Hepatic stellate cell (primary cell): ENCODE measurements at regions not wholly inside any gene's neighbourhood (a gene's known extent, or its start where the extent isn't known, plus 50 kb on each side); places are given as distances from the start of the nearest gene placed in this dataset.

Experiments
- DNase-seq: peaks from one replicate; pipeline ENCODE4 v3.0.0; 2011; ENCODE audit warnings: low spot score

DNA sequence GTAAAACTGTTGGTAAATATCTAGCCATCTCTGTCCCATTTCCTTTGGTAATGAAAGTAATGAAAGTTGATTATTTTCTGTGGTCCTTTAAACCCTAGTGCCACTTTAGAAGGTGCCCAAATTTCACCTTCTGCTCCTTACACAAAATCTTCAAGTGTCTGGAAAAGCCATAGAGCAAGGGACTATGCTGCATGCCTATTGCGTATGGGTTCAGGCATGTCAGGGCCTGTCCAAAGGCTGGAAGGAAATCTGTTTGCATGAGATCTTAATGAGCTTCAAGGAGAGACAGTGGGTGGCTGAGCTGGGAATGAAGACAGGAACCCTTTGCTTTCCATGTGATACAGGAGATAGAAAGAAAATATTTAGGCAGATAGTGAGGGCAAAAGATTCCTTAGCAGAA lies 66.6 kb upstream of the CCN6 start:
- no peak for DNase-seq

DNA sequence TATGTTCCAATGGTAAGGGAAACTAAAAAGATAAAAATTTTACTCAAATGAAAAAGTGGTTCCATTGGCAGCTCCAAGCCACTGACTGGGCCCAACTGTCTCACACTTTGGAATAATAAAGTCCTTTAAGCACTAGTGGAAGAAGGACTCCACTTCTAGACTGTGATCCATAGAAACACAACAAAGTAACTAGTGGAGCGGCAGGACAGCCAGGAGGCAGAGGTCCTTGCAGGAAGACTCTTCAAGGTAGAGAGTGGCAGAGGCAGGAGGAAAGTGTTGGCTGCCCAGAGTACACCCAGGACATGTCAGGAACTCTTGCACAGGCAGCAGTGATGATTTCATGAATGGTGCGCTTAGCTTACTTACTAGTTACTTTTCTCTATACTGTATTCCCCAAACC lies 65.0 kb upstream of the CCN6 start:
- no peak for DNase-seq

DNA sequence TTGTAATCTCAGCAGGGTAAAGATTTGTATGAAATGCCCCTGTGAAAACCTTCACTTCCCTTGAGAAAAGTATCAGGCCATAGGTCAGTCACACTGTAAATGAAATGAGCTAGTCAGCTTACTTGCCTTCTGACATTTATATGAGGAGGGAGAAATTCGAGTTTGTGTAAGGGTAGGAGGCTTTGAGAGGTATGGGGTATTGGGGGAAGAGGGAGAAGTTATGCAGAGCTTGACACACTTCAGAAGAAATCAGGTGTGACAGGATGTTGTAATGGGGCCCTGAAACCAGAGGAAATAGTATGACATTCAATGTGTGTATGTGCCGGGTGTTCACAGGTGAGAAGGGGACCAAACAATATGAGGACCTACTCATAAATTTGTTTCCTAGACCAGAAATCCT lies 64.2 kb upstream of the CCN6 start:
- DNase-seq = no peak

DNA sequence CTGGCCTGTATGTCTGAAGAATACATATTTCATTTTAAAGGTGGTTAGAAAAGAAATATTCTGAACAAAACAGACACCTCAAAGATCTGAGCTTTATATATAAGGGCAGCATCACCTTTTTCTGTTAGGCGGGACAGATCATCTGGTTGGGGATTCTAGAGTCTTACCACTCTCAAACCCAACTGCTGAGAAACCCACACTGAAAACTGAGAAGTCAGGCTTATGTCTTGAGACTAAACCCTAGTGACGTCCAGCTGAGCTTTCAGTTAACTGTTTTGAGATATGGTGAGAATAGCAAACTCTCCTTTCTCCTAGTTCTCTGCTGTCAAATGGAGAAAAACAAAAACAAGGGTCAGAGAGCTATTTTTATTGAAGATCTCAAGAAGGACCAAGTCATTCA lies 63.7 kb upstream of the CCN6 start:
- no peak for DNase-seq

DNA sequence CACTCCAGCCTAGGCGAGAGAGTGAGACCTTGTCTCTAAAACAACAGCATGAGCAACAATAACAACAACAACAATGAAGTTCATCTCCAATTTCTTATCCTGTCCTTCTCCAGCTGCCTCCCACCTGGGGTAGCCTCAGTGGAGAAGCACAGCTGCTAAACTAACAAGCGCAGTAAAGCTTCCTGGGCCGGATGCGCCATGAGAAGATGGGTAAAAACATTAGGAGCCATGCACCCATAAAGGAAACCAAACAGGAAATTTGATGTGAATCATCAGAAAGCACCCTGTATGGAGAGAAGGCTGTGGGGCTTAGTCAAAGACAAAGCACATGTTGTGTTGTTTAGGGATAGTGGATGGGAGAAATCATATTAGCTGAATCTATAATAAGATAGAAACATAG lies 61.1 kb upstream of the CCN6 start:
- no peak for DNase-seq

DNA sequence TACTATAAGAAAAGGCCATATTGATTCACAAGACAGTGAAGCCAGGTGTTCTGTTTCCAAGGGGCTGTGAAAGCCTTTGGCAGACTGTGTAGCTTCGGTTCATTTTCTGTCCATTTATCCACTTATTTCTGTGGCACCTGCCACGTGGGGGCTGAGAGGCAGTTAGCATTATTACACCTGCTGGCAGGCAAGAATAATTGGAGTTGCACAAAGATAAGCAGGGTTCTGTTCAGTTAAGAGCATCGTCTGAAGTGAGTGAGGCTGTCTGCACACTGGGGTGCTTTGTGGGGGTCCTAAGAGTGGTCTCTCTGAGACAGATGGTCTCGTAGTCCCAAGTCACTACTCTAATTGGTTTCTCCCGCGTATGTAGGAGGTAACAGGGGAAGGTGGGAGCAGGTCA lies 60.6 kb upstream of the CCN6 start:
- DNase-seq = no peak

DNA sequence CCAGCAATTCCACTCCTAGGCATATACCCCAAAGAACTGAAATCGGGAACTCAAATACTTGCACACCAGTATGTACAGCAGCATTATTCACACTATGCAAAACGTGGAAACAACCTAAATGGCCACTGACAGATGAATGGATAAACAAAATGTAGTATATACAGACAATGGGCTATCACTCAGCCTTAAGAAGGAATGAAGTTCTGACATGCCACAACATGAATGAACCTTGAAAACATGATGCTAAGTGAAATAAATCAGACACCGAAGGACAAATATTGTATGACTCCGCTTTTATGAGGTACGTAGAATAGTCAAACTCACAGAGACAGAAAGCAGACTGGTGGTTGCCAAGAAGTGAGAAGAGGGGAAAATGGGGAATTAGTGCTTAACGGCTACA lies 59.1 kb upstream of the CCN6 start:
- DNase-seq = no peak

DNA sequence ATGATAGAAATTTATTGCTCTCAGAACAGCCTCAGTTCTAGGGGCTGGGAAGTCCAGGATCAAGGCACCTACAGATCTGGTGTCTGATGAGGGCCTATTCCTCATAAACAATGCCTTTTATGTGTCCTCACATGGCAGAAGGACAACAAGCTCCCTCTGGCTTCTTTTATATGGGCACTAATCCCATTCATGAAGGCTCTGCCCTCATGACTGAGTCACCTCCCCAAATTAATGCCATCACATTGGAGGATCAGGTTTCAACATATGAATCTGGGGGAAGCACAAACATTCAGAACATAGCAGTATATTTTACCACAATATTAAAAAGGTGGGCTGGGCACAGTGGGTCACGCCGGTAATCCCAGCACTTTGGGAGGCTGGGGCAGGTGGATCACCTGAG lies 58.5 kb upstream of the CCN6 start:
- DNase-seq = no peak

DNA sequence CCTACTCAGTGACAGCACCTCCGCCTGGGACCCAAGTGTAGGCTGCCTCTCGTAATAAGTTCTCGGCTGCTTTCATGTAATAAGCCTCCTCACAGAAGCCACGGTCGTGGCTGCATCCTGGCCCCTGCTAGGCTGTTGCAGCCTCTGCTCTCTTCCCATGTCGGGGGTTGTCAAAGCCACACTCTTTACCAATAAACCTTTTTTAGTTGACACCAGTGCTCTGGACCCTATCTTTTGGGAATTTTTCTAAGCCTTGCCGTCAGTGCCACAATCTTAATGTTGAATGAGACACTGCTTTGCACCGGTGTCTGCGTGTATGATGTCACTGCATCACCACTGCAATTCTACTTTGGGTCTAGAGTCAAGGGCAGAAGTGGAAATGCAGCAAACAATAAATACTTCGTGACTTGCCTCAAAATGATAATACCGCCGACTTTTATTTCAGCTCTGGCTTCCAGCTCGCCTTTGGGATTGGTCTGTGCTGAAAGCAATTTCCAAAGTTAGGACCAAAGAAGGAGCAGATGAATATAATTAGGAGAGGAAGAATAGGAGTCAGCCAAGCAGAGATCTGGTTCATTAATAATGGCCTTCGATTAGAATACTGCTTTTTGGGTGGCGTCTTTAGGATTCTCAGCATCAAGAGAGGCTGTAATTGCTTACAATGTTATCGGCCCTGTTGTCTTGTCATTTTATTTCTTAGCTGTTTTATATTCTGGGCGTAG lies 57.6 kb upstream of the CCN6 start:
- DNase-seq = no peak

DNA sequence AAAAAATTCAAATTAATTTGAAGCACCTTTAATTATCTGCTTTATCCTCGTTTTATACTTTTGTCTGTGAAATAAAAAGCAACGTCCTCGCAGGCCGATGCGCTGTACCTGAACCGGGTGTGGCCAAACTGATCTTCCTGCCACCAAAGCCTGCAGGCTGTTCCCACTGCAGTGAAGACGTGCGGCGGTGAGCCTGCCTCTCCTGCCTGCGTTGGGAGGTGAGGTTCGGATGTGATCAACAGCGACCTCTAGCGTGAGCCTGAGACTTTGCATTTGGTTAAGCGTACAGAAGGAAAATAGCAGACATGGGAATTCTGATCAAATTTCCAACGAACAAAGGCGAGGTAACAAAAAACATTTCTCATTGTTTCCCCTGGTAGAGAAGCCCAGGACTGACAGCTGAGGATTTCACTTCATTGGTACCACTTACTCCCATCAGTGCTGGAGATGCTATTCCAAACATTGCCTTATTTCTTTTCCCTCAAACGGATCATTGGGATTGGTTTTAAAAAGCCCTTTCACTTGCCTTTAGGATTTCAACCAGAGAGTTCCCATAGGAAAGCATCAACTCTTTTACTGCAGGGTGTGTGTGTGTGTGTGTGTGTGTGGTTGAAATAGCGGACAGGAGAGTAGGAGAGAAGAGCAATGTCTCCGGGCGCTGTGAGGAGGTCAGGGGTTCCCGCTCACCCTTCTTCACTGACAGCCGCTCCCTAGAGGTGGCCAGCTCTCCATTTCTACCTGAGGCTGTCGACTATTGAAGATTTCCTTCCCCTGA lies 56.6 kb upstream of the CCN6 start:
- peak; percentile 60 for DNase-seq

DNA sequence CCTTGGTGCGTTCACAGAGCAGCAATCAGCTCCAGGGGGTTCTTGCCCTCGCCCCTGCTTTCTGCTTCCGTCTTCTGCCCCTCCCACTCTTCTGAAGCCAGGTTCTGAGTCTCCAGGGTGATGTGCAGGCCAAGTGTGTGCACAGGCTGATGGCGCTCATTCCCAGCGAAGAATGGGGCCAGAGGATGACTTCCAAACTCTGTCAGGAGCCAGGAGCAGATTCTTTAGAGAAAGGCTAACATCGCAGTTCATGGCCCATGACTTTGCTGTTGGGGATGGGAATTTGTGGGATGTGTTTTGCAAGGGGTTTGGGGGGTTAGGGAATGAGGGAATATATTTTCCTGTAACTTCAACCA lies 56.1 kb upstream of the CCN6 start:
- no peak for DNase-seq

DNA sequence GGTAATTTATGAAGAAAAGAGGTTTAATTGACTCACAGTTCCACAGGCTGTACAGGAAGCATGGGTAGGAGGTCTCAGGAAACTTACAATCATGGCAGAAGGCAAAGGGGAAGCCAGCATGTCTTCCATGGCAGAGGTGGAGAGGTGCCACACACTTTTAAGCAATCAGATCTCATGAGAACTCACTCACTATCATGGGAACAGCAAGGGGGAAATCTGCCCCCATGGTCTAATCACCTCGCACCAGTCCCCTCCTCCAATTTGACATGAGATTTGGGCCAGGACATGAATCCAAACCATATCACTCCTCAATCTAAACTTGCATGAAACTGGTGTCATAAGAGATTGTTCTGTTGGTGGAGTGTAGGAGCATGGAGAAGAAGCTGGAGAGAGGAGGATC lies 51.6 kb upstream of the CCN6 start:
- DNase-seq = no peak
